Central memory CD4-positive, alpha-beta T cell (primary cell): ENCODE measurements at regions not wholly inside any gene's neighbourhood (a gene's known extent, or its start where the extent isn't known, plus 50 kb on each side); places are given as distances from the start of the nearest gene placed in this dataset.

Experiments used
- DNase-seq: peaks from one replicate; pipeline ENCODE4 v3.0.0; 2022

GRCh38 chr6:40740518-40740917 is 153.4 kb upstream of the LRFN2 start:
- no peak for DNase-seq

DNA sequence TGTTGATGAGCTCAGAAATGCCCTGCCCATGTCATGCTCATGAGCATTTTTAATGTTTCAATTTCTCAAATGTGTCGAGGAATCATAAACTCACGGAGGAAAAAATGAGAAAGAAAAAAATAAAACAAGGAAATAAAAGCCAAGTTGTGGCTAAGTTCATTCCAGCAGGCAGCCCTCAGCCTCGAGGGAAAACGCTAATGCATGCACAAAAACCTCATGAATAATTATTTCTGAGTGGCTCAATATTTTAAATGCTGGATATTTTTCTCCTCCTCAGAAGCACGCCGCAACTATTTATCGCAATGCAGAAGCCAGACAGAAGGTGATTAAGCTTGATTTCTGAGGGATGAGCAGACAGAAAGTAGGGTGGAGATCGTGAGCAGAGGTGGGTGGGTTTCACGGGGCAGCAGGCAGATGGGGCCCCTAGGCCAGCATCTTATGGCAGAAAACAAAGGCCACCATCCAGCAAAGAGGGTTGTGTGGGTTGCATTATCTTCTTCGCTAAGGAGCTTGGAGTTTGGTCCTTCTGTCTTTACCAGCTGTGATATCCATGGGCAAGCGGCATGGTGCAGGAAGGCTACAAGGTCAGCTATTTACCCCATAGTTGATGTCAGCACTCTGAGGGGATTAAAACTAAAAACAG is 151.5 kb upstream of the LRFN2 start:
- DNase-seq: no peak

DNA sequence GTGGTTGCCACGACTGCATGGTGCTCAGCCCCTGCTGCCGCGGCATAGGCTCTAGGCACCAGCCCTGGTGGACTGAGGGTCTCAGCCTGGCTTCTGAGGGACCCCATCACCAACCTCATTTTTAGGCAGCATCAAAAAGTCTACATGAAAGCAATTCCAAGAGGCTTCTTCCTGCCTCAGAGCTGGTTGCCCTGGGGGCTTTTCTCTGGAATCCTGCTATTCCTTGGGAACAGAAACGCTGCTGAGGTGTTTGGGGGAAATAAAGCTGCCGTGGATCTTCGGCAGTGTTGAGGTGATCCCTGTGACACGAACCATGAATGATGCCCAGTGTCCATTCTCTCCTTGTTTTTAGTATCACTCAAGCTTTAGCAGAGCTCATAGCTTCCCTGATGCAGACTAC is 148.4 kb upstream of the LRFN2 start:
- DNase-seq: no peak

DNA sequence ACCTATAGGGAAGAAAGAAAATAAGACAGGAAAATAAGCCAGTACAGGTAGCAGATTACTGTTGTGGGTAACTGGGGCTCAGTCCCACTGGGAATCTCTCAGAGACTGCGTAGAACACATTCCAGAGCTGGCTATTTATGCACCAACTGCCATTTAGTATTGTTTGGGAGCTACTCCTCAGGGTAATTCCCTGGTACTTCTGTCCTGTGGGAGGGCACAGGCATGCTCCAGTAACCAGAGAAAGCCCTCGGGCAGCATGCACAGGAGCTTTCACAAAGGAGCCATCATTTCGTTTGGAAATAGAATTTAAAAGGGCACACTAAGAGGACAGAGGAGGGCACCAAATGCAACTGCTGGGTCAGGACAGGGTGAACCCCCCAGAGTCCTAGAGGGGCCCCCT is 148.0 kb upstream of the LRFN2 start:
- DNase-seq: no peak

DNA sequence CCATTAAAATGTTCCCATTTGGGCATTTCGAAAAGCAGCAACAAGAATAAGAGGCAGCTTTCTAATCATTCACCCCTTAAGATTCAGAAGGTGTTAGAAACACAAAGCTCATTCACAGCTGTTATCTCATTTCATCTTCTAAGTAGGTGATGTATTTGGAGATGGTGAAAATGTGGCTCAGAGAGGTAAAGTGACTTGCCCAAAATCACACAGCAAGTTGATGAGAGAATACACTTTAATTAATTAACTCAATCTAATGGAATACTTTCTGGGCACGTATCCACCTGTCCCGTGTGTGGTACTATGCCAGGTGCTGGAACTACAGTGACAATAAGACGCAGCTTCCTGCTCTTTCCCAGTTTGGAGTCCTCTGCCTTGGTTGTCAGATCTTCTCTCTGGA is 147.4 kb upstream of the LRFN2 start:
- no peak for DNase-seq

DNA sequence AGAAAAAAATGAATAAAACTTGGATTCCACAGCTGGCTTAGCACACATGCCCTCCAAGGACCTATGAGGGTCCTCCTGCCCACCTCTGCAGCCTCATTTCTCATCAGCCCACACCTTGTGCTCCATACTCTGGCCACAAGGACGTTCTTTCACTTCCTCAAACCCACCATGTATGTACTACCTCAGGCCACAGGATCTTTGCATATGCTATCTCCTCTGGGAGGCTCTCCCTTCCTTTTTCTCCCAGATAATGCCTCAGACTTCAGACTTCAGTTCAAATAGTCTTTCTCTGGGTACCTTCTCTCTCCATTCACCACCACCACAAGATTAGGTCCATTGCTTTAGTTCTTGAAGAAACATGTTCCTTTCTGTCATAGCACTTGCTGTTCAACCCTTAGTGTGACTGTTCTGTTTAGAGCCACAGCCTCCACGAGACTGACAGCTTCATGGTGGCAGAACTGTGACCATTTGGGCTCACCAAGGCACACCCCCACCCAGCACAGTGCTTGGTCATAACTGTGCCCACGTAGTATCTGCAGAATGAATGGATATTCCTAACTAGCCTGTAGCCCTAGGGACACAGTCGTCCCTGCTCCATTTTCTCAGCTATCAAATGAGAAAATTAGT is 146.7 kb upstream of the LRFN2 start:
- DNase-seq: no peak

DNA sequence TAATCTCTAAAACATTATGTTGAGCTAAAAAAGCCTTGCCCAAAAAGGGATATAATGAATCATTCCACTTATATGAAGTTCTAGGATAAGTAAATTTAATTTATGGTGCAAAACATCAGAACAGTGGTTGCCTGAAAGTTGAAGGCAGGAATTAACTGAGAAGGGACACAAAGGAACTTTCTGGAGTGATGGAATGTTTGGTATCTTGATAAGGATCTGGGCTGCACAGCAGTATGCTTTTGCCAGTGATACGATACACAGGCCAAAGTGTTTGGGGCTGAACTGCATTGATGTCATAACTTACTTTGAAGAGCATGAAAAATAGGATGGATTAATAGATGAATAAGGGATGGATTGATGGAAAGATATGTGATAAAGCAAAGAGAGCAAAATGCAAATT is 146.1 kb upstream of the LRFN2 start:
- no peak for DNase-seq

GRCh38 chr6:40732878-40733277 is 145.7 kb upstream of the LRFN2 start:
- no peak for DNase-seq

GRCh38 chr6:40728643-40729042 is 141.5 kb upstream of the LRFN2 start:
- no peak for DNase-seq

DNA sequence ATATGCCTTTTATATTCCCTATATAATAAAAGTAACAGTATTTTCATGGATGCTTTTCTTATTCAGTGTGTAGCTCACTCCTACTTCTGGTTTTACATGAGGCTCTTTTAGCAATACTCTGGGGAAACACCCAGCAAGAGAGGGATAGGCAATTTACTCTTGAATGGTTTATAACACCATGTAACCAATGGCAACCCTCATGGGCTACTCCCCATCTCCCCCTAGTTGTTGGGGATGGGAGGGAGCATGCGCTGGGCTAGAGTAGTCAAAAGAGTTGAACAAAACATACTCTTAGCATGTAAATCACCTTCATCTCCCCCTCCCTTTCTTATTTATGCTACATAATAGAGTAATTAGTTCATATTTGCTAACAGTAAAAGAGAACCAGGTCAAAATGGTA is 140.1 kb upstream of the LRFN2 start:
- DNase-seq: no peak

DNA sequence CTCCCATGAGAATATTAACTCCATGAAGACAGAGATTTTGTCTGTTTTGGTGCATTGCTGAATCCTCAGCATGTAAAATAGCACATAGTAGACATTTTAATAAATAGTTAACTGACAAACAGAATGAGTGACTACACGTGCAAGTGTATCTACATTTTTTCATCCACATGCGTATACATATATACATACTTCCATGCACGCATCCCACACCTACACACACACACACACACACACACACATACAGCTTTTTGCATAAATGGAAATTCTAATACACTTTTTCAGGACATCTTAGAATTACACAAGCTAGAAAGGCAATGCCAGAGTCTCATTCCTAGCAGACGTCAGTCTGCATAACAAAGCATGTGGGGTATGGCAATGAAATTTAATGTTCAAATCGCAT is 139.7 kb upstream of the LRFN2 start:
- no peak for DNase-seq

DNA sequence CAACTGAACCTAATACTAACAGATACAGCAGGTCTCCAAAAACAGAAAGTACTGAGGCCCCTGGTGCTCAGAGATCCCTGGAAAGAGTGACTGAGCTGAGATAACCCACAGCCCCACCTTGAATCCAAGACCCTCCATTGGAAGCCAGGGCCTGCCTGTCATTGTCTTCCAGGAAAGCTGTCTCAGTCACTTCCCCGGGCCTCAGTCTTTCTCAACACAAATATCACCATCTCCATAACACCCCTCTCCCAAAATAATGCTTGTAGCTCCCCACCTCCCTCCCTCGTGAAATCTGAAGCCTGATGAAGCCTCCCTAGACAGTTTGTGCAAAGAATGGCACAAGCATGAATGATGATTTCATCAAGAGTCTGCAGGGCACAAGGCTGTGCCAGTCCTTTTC is 138.2 kb upstream of the LRFN2 start:
- DNase-seq: no peak

DNA sequence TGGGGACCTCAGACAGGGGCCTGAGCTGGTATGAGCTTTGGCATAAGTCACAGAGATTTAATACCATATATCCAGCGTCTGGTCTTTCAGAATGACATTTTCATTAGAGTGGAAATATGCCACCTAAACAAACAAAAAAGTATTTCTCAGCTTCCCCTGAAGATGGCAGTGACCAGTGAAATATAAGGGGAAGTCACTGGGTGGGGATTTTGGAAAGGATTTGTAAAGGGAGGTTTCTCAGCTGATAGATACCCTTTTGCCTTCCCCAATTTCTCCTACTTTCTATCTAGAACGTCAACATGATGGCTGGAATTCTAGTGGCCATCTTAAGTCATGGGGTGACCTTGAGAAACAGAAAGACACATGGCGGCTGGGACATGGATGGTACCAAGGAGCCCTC is 137.7 kb upstream of the LRFN2 start:
- no peak for DNase-seq

DNA sequence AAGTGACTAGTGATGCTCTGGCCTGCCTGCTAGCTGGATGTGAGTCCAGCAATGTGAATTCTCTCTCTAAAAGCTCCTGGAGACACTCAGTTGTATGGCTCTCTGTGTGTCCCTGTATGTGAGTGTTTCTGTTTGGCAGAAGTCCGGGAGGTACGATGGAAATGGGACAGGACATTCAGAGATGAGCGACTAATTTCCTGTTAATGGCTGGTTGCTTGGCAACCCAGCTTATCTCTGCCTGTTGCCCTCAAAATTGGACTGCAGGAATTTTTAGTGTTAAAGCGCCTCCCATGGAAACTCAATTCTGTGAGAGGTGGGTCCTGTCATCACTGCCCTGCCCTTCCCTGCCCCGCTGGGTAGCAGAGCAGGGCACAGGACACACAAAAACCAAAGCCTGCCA is 136.8 kb upstream of the LRFN2 start:
- DNase-seq: no peak

- DNase-seq: no peak
These were observed 135.5 kb upstream of the LRFN2 start for GRCh38 chr6:40722553-40723258.

DNA sequence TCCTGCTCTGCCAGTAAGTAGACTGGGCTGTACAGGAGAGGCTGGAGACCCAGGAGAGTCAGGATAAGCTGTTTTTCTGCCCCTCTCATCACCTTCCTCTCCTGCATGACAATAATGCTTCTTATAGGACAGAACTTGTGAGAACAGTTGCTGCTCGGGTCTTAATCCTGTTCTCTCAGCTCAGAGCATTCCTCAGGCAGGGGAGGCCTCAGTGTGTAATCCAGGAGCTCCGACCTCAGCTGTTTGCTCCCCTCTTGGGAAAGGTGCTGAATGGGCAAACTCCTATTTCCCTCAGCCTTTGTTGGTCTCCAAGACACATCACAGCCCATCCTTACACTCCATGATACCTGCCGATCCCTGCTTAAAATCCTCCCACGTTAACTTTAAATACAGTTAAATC is 134.9 kb upstream of the LRFN2 start:
- no peak for DNase-seq

GRCh38 chr6:40721271-40721952 is 134.2 kb upstream of the LRFN2 start:
- DNase-seq: no peak

GRCh38 chr6:40720375-40720748 is 133.2 kb upstream of the LRFN2 start:
- no peak for DNase-seq

GRCh38 chr6:40719671-40720374 is 132.7 kb upstream of the LRFN2 start:
- DNase-seq: no peak

GRCh38 chr6:40718401-40718800 is 131.2 kb upstream of the LRFN2 start:
- no peak for DNase-seq

DNA sequence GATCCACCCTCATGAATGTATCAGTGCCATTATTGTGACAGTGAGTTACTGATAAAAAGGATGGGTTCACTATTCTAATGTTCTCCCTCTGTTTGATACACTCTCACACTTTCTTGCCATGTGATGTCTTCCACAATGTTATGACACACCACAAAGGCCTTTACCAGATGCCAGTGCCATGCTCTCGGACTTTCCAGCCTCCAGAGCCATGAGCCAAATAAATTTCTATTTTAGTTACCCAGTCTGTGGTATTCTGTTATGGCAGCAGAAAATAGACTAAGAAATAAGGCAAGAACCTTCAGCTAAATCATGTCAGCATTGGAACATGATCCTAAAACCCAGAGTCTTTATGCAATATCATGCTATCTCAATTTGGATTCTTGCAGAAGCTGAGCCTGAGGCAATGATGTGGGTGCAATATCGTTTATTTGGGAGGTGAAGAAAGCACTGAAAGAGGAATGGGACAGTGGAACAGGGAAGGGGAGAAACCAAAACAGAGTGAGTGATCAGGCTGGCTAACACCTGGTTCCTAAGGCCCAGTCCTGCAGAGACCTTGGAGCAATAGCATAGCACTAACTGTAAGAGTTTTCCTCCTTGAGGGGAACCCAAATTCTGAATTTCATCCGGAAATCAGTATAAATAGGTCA is 130.4 kb upstream of the LRFN2 start:
- no peak for DNase-seq

- no peak for DNase-seq
These were observed 128.6 kb upstream of the LRFN2 start for GRCh38 chr6:40715570-40716403.
